GM19238 (cell line): ENCODE measurements at regions not wholly inside any gene's neighbourhood (a gene's known extent, or its start where the extent isn't known, plus 50 kb on each side); places are given as distances from the start of the nearest gene placed in this dataset.

Experiments used
- DNase-seq: peaks from one replicate; pipeline ENCODE4 v3.0.0; 2011; ENCODE audit warnings: low spot score; ENCODE audit not compliant: insufficient read length

- no peak for DNase-seq
These were observed 160.2 kb downstream of the FAM170A start for GRCh38 chr5:119789406-119790117.

- no peak for DNase-seq
These were observed 162.9 kb downstream of the FAM170A start for GRCh38 chr5:119792161-119792799.

GRCh38 chr5:119795768-119796167 lies 166.4 kb downstream of the FAM170A start:
- no peak for DNase-seq

- no peak for DNase-seq
These were observed 172.2 kb downstream of the FAM170A start for GRCh38 chr5:119801570-119801969.

GRCh38 chr5:119808024-119808423 lies 178.7 kb downstream of the FAM170A start:
- no peak for DNase-seq

- no peak for DNase-seq
These were observed 179.1 kb downstream of the FAM170A start for GRCh38 chr5:119808474-119808873.

- DNase-seq: no peak
These were observed 180.9 kb downstream of the FAM170A start for GRCh38 chr5:119810217-119810616.

- DNase-seq: no peak
These were observed 182.1 kb downstream of the FAM170A start for GRCh38 chr5:119811458-119811857.

- no peak for DNase-seq
These were observed 185.3 kb downstream of the FAM170A start for GRCh38 chr5:119814655-119815054.

- DNase-seq: no peak
These were observed 186.7 kb downstream of the FAM170A start for GRCh38 chr5:119816055-119816454.

- no peak for DNase-seq
These were observed 190.7 kb downstream of the FAM170A start for GRCh38 chr5:119820016-119820415.

- no peak for DNase-seq
These were observed 191.2 kb downstream of the FAM170A start for GRCh38 chr5:119820608-119821007.

GRCh38 chr5:119828541-119828940 lies 199.2 kb downstream of the FAM170A start:
- DNase-seq: no peak

GRCh38 chr5:119829341-119829740 lies 200.0 kb downstream of the FAM170A start:
- DNase-seq: no peak

- no peak for DNase-seq
These were observed 203.8 kb downstream of the FAM170A start for GRCh38 chr5:119833176-119833575.

GRCh38 chr5:119840175-119840574 lies 210.8 kb downstream of the FAM170A start:
- no peak for DNase-seq

GRCh38 chr5:119852140-119852539 lies 222.8 kb downstream of the FAM170A start:
- DNase-seq: no peak

GRCh38 chr5:119860463-119860862 lies 231.1 kb downstream of the FAM170A start:
- DNase-seq: no peak

- no peak for DNase-seq
These were observed 233.3 kb downstream of the FAM170A start for GRCh38 chr5:119862619-119863018.

- no peak for DNase-seq
These were observed 234.9 kb downstream of the FAM170A start for GRCh38 chr5:119864286-119864685.

GRCh38 chr5:119873611-119874010 lies 244.3 kb downstream of the FAM170A start:
- DNase-seq: no peak

GRCh38 chr5:119876522-119876921 lies 247.2 kb downstream of the FAM170A start:
- no peak for DNase-seq

- DNase-seq: no peak
These were observed 249.4 kb downstream of the FAM170A start for GRCh38 chr5:119878712-119879111.
